ENCODE measurements at regions not wholly inside any gene's neighbourhood (a gene's known extent, or its start where the extent isn't known, plus 50 kb on each side); places are given as distances from the start of the nearest gene placed in this dataset.
"Not testable (repeated sequence)": the region's sequence is repeated elsewhere in the genome, so short reads cannot be mapped to it uniquely, and the experiment has no call there.

GRCh38 chrX:13387666-13388494, 68.0 kb upstream of the ATXN3L start:
- no peaks in the 10 kb centered on the region for H3K9me3 ChIP-seq (replicated peaks; ENCODE audit: control insufficient read depth, low read depth, low read length)
- H3K4me3 ChIP-seq (ENCODE audit: low read length), result no peak overlapping the region
- peaks cover 31% of the 10 kb centered on the region for H3K27me3 ChIP-seq (ENCODE audit: control insufficient read depth, insufficient read depth, low read length)
- WGBS (ENCODE audit: insufficient coverage), result 90% methylated on average over 2 of the region's 2 CpGs
- H3K4me1 ChIP-seq (ENCODE audit: control insufficient read depth, insufficient read depth, low read length), result no peaks in the 10 kb centered on the region
- no peak for DNase-seq
- no peak overlapping the region for H3K27ac ChIP-seq (ENCODE audit: low read length)
- H3K36me3 ChIP-seq (ENCODE audit: control insufficient read depth, insufficient read depth, low read length), result no peaks in the 10 kb centered on the region

GRCh38 chrX:13386636-13387035, 66.8 kb upstream of the ATXN3L start:
- Histone ChIP-seq H3K36me3 (ENCODE audit: control insufficient read depth, insufficient read depth, low read length) (no peaks in the 10 kb centered on the region), H3K4me1 (ENCODE audit: control insufficient read depth, insufficient read depth, low read length) (no peaks in the 10 kb centered on the region)
- DNase-seq, result no peak

DNA sequence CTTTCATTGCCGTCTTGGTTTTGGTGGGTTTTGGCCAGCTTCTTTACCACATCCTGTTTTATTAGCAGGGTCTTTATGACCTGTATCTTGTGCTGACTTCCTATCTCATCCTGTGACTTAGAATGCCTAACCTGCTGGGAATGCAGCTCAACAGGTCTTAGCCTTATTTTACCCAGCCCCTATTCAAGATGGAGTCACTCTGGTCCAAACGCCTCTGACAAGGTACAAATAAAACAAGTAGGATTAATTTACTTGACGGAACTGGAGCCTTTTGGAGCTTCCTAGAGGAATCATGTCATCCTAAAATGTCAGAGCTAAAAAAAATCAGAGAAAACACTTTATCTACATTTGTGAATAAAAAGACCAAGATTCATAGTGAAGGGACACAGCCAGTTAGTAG, 66.2 kb upstream of the ATXN3L start:
- H3K4me3 ChIP-seq (ENCODE audit: low read length), result no peak overlapping the region
- peaks cover 33% of the 10 kb centered on the region for H3K27me3 ChIP-seq (ENCODE audit: control insufficient read depth, insufficient read depth, low read length)
- no peaks in the 10 kb centered on the region for H3K9me3 ChIP-seq (replicated peaks; ENCODE audit: control insufficient read depth, low read depth, low read length)
- no peaks in the 10 kb centered on the region for H3K4me1 ChIP-seq (ENCODE audit: control insufficient read depth, insufficient read depth, low read length)
- no peak for DNase-seq
- no peak overlapping the region for H3K27ac ChIP-seq (ENCODE audit: low read length)
- WGBS (ENCODE audit: insufficient coverage), result no CpG with 5 or more reads among the region's 3 CpGs
- H3K36me3 ChIP-seq (ENCODE audit: control insufficient read depth, insufficient read depth, low read length), result no peaks in the 10 kb centered on the region

More at GRCh38 chrX:13386636-13387035, 66.8 kb upstream of the ATXN3L start:
- Histone ChIP-seq H3K9me3 (replicated peaks; ENCODE audit: control insufficient read depth, low read depth, low read length) (no peaks in the 10 kb centered on the region), H3K27me3 (ENCODE audit: control insufficient read depth, insufficient read depth, low read length) (peaks cover 32% of the 10 kb centered on the region), H3K4me3 (ENCODE audit: low read length) (no peak overlapping the region), H3K27ac (ENCODE audit: low read length) (no peak overlapping the region)

- no peak overlapping the region for H3K4me3 ChIP-seq (ENCODE audit: low read length)
- no peaks in the 10 kb centered on the region for H3K9me3 ChIP-seq (replicated peaks; ENCODE audit: control insufficient read depth, low read depth, low read length)
- peaks cover 26% of the 10 kb centered on the region for H3K27me3 ChIP-seq (ENCODE audit: control insufficient read depth, insufficient read depth, low read length)
- DNase-seq, result no peak
- WGBS (ENCODE audit: insufficient coverage), result 75% methylated on average over 4 of the region's 5 CpGs
- H3K4me1 ChIP-seq (ENCODE audit: control insufficient read depth, insufficient read depth, low read length), result no peaks in the 10 kb centered on the region
- H3K27ac ChIP-seq (ENCODE audit: low read length), result no peak overlapping the region
- H3K36me3 ChIP-seq (ENCODE audit: control insufficient read depth, insufficient read depth, low read length), result no peaks in the 10 kb centered on the region
Measured at GRCh38 chrX:13383907-13384306, 64.1 kb upstream of the ATXN3L start.

GRCh38 chrX:13381514-13381913, 61.7 kb upstream of the ATXN3L start:
- H3K36me3 ChIP-seq (ENCODE audit: control insufficient read depth, insufficient read depth, low read length), result no peaks in the 10 kb centered on the region
- peak; percentile 37 for DNase-seq
- H3K9me3 ChIP-seq (replicated peaks; ENCODE audit: control insufficient read depth, low read depth, low read length), result no peaks in the 10 kb centered on the region
- H3K4me3 ChIP-seq (ENCODE audit: low read length), result no peak overlapping the region
- no CpG with 5 or more reads among the region's 2 CpGs for WGBS (ENCODE audit: insufficient coverage)
- H3K27me3 ChIP-seq (ENCODE audit: control insufficient read depth, insufficient read depth, low read length), result peaks cover 28% of the 10 kb centered on the region
- H3K4me1 ChIP-seq (ENCODE audit: control insufficient read depth, insufficient read depth, low read length), result peaks cover 2% of the 10 kb centered on the region
- no peak overlapping the region for H3K27ac ChIP-seq (ENCODE audit: low read length)

DNA sequence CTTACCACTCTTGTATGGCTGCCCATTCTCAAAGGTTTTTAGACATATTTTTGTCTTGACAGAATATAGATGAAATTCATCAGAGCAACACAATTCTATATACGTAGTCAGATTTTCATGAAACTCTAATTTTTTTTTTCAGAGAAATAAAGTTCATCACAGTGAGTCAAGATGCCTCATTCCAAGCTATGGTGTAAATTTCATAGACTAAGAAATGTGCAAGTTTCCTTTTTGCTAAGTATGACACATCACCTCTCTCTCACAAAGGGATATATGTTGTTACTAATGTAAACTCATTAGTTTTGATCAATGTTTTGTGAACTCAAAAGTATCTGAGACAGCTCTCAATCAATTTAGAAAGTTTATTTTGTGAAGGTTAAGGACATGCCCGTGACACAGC, 60.4 kb upstream of the ATXN3L start:
- Histone ChIP-seq H3K27me3 (ENCODE audit: control insufficient read depth, insufficient read depth, low read length) (peaks cover 35% of the 10 kb centered on the region), H3K27ac (ENCODE audit: low read length) (no peak overlapping the region), H3K4me3 (ENCODE audit: low read length) (no peak overlapping the region), H3K36me3 (ENCODE audit: control insufficient read depth, insufficient read depth, low read length) (no peaks in the 10 kb centered on the region), H3K4me1 (ENCODE audit: control insufficient read depth, insufficient read depth, low read length) (peaks cover 7% of the 10 kb centered on the region), H3K9me3 (replicated peaks; ENCODE audit: control insufficient read depth, low read depth, low read length) (no peaks in the 10 kb centered on the region)
- DNase-seq, result no peak
- no CpG with 5 or more reads among the region's 2 CpGs for WGBS (ENCODE audit: insufficient coverage)

- H3K27me3 ChIP-seq (ENCODE audit: control insufficient read depth, insufficient read depth, low read length), result peaks cover 31% of the 10 kb centered on the region
- not testable (repeated sequence) for H3K36me3 ChIP-seq (ENCODE audit: control insufficient read depth, insufficient read depth, low read length); H3K9me3 ChIP-seq (replicated peaks; ENCODE audit: control insufficient read depth, low read depth, low read length); H3K4me3 ChIP-seq (ENCODE audit: low read length); DNase-seq; H3K4me1 ChIP-seq (ENCODE audit: control insufficient read depth, insufficient read depth, low read length); H3K27ac ChIP-seq (ENCODE audit: low read length)
- WGBS (ENCODE audit: insufficient coverage), result 94% methylated on average over 40 of the region's 60 CpGs
Measured at GRCh38 chrX:13378562-13379518, 59.0 kb upstream of the ATXN3L start.

DNA sequence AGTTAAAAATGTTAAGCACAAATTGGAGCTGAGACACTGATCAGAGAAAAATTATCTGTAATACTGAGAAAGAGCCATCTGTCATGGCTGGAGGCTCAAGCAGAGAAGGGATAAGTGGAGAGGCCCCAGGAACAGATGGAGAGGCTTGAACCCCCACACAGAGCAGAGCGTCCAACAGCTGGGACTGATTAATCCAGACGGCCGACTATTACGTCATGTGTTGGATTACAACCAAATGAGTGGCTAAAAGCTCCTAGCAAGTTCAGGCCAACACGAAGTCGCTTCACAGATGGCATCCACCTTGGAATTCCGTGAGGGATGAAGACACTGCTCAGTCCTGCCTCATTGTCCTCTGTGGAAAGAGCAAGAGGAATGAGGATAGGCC, 57.7 kb upstream of the ATXN3L start:
- Histone ChIP-seq H3K27me3 (ENCODE audit: control insufficient read depth, insufficient read depth, low read length) (peaks cover 26% of the 10 kb centered on the region), H3K27ac (ENCODE audit: low read length) (peak overlapping the region; percentile 54), H3K9me3 (replicated peaks; ENCODE audit: control insufficient read depth, low read depth, low read length) (no peaks in the 10 kb centered on the region), H3K4me3 (ENCODE audit: low read length) (no peak overlapping the region), H3K36me3 (ENCODE audit: control insufficient read depth, insufficient read depth, low read length) (no peaks in the 10 kb centered on the region), H3K4me1 (ENCODE audit: control insufficient read depth, insufficient read depth, low read length) (peaks cover 7% of the 10 kb centered on the region)
- WGBS (ENCODE audit: insufficient coverage), result 56% methylated on average over 6 of the region's 7 CpGs
- DNase-seq, result peak; percentile 90

- Histone ChIP-seq H3K9me3 (replicated peaks; ENCODE audit: control insufficient read depth, low read depth, low read length) (no peaks in the 10 kb centered on the region), H3K4me1 (ENCODE audit: control insufficient read depth, insufficient read depth, low read length) (peaks cover 7% of the 10 kb centered on the region), H3K36me3 (ENCODE audit: control insufficient read depth, insufficient read depth, low read length) (no peaks in the 10 kb centered on the region), H3K27ac (ENCODE audit: low read length) (peak overlapping the region; percentile 54), H3K27me3 (ENCODE audit: control insufficient read depth, insufficient read depth, low read length) (peaks cover 23% of the 10 kb centered on the region), H3K4me3 (ENCODE audit: low read length) (no peak overlapping the region)
- WGBS (ENCODE audit: insufficient coverage), result no CpG with 5 or more reads among the region's 9 CpGs
- peak; percentile 97 for DNase-seq
Measured at GRCh38 chrX:13376857-13377549, 57.1 kb upstream of the ATXN3L start.

GRCh38 chrX:13375596-13375995, 55.7 kb upstream of the ATXN3L start:
- peaks cover 20% of the 10 kb centered on the region for H3K27me3 ChIP-seq (ENCODE audit: control insufficient read depth, insufficient read depth, low read length)
- not testable (repeated sequence) for DNase-seq; H3K4me3 ChIP-seq (ENCODE audit: low read length); H3K9me3 ChIP-seq (replicated peaks; ENCODE audit: control insufficient read depth, low read depth, low read length); H3K27ac ChIP-seq (ENCODE audit: low read length); H3K4me1 ChIP-seq (ENCODE audit: control insufficient read depth, insufficient read depth, low read length); H3K36me3 ChIP-seq (ENCODE audit: control insufficient read depth, insufficient read depth, low read length)
- no CpG with 5 or more reads among the region's 8 CpGs for WGBS (ENCODE audit: insufficient coverage)

Data from muscle of leg (tissue), 3 donors.